C4-2B (cell line): ENCODE measurements at regions not wholly inside any gene's neighbourhood (a gene's known extent, or its start where the extent isn't known, plus 50 kb on each side); places are given as distances from the start of the nearest gene placed in this dataset.

Source experiments
- CTCF ChIP-seq: fragments of 450-650 bp; conservative IDR thresholded peaks from 2 replicates; pipeline ENCODE4 v1.5.1; 2017; ENCODE audit warnings: mild to moderate bottlenecking
- ZFX ChIP-seq: fragments of 450-650 bp; IDR thresholded peaks from 2 replicates; pipeline ENCODE4 v1.6.1; 2017

DNA sequence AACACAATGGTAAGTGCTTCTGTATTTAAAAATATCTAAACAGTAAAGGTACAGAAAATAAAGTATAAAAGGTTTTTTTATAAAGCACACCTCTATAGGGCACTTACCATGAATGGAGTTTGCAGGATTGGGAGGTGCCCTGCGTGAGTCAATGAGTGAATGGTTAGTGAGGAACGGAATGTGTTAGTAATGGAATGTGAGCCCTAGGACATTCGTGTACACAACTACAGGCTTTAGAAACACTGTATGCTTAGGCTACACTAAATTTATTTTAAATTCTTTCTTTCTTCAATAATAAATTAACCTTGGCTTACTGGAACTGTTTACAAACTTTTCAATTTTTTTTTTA lies 337.9 kb upstream of the SLC39A10 start:
- no peak for TF ChIP-seq CTCF
- TF ChIP-seq ZFX = no peak
